GM19324 (cell line): ENCODE measurements at regions not wholly inside any gene's neighbourhood (a gene's known extent, or its start where the extent isn't known, plus 50 kb on each side); places are given as distances from the start of the nearest gene placed in this dataset.
"Not testable (repeated sequence)": the region's sequence is repeated elsewhere in the genome, so short reads cannot be mapped to it uniquely, and the experiment has no call there.

Source experiments
- ATAC-seq: cut with Tn5 transposase; IDR thresholded peaks from one replicate; pipeline ENCODE4 v1.9.1; 2021; ENCODE audit warnings: mild to moderate bottlenecking, moderate library complexity; ENCODE audit not compliant: unreplicated experiment, low FRiP score

- not testable (repeated sequence) for ATAC-seq
Measured at GRCh38 chr3:117056946-117057345, 347.4 kb downstream of the TUSC7 start.

GRCh38 chr3:117059067-117059955, 349.7 kb downstream of the TUSC7 start:
- ATAC-seq, result no peak

DNA sequence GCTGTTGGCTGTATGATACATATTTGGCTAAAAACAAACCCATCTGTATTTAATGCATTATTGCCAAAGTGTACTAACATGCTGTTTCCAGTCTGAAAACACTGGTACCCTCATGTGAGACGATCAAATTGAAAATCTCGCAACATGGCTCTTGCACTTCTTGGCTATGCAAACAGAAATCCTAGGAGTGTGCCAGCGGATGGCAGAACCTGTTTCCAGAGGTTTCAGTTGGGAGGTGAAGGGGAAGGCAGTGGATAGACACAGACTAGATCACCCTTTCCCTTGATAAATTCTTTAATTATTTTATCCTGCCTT, 350.3 kb downstream of the TUSC7 start:
- no peak for ATAC-seq

GRCh38 chr3:117063930-117064329, 354.4 kb downstream of the TUSC7 start:
- no peak for ATAC-seq

DNA sequence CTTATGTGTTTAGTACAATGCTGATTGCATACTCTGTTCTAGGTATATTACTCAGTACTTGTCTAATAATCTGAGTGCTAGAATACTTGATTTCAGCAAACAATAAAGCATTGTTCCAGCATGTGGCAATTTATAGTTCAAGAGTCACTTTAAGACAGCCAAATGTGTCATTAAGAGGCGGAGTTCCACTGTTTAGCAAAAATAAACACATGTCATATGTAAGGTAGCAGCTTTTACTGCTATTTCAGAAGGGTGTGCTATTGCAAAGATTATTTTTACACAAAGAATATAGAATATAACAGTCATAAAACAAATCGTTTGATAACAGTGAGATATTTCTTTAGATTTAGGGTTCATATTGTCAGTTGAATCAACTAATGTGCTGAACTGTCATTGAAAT, 358.7 kb downstream of the TUSC7 start:
- ATAC-seq, result no peak

- ATAC-seq, result no peak
Measured at GRCh38 chr3:117074826-117075225, 365.2 kb downstream of the TUSC7 start.

- no peak for ATAC-seq
Measured at GRCh38 chr3:117079997-117080396, 370.4 kb downstream of the TUSC7 start.

- ATAC-seq, result no peak
Measured at GRCh38 chr3:117080872-117081271, 371.3 kb downstream of the TUSC7 start.

- ATAC-seq, result no peak
Measured at GRCh38 chr3:117084277-117084676, 374.7 kb downstream of the TUSC7 start.

DNA sequence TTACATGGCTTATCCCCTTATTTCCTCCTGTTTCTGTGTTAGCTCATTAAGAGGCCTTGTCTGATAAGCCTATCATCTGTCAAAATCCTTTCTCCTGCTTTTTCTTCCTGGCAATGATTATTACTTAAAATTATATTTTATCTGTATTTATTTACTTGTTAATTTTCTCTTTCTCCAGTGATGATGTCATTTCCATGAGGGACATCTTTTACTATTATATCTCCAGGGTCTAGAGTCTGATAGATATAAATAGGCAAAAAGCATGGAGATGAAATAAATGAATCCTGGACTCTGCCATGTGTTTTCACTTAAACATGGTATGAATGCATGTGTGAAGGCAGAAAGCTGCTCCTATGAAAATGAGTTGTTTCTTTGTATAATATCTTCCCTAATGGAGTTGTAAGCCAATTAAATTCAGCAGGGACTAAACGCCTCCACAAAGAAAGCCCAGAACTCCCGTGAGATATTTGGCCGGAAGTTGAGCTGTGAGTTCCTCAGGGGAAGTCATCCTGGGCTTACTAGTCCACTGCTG, 375.2 kb downstream of the TUSC7 start:
- ATAC-seq, result no peak

GRCh38 chr3:117091676-117092075, 382.1 kb downstream of the TUSC7 start:
- no peak for ATAC-seq

- no peak for ATAC-seq
Measured at GRCh38 chr3:117096549-117096948, 387.0 kb downstream of the TUSC7 start.

- ATAC-seq, result no peak
Measured at GRCh38 chr3:117097351-117097750, 387.8 kb downstream of the TUSC7 start.

DNA sequence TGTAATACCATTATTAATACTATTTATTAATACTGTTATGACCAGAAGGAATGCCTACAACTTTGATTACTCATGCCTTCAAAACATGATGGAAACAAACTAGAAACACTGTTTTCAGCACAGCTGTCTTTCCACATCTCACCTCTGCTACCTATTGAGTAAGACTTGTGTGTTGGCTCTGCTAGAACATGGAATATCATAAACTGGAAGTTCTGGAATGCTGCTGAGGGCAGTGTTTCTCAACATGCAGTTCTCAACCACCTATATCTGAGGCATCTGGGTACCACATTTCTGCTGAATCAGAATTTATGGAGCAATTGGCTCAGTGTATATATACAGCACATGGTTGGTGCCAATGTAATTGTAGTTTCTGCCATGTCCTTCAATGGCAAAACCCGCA, 392.1 kb downstream of the TUSC7 start:
- ATAC-seq, result no peak

DNA sequence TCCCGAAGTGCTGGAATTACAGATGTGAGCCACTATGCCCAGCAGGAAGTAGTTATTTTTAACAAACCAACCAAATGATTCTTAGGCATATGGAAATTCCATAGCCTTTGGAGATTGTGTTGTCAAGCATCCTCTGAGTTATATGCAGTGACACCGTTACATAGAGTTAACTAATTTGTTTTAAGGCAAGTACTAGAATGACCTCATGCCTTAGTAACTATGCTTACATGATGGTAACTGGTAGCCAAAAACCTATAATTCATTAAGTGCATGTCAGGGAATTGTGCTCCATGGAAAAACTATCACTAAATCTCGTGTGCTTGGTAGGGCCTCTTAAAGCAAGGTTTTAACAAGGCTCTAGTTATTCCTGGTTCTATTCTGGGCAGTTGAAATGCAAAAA, 392.8 kb downstream of the TUSC7 start:
- no peak for ATAC-seq

DNA sequence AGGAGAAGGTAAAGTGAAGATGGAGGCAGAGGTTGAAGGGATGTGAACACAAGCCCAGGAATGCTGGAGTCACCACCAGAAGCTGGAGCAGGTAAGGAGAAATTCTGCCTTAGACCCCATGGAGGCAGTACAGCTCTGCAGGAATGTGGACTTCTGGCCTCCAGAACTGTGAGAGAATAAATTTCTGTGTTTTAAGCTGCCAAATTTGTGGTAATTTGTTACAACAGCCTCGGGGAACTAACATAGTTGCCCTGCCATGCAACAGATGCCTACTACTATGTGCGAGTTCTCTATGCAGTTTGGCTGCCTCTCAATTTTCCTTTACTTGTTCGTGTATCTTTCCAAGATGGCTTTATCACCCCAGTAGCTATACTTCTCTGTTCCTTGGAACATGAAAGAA, 394.1 kb downstream of the TUSC7 start:
- ATAC-seq, result no peak

DNA sequence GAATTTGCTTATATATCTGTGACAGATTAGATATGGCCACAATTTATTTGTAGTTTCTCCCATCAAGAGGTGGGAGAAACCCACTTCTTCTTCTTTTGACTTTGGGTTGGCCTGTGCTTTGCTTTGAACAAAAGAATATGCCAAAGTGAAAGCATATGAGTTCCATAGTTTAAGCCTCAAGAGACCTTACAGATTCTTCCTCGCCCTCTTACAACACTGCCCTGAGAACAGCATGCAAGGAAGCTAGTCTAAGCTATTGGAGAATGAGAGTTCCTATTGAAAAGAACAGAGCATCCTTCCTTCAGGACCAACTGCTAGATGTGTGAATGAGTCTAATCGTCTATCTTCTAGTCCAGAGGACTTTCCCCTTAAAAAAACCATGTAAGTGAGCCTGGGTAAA, 394.8 kb downstream of the TUSC7 start:
- ATAC-seq, result no peak

- no peak for ATAC-seq
Measured at GRCh38 chr3:117104792-117105191, 395.2 kb downstream of the TUSC7 start.

GRCh38 chr3:117105686-117106085, 396.1 kb downstream of the TUSC7 start:
- ATAC-seq, result no peak

DNA sequence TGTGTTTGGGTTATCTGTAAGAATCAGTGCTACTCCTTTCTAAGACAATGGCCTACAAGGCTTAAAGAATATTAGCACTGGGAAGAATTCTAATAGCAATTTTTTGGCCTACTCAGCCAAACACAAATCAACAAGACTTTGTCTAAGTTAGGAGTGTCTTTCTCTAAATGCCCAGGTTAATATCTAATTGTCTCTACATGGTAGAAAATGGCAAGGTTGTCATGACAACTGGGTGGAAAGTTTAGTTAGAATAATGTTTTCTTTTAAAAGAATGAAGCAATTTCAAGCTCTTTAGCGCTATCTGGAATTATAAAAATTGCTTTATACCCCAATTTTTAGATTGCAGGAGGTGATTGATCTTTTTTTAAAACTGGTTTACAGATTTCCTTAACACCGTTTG, 396.8 kb downstream of the TUSC7 start:
- no peak for ATAC-seq

DNA sequence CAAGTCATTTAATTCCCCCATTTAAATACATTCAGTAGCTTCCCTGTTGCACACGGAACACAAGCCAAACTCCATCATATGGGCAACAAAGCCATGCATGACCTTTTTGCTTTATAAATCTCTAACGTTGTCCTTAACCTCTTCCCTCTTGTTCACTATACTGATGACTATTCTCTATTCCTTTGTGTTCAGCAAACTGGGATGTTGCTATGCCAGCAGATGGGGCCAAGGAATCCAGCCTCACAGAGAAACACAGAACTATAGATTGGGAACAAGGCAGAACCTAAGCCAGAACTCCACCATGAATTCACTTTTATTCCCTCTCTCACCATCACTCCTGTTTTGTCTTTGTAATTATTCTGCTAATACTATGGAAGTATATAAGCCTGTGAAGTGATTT, 398.4 kb downstream of the TUSC7 start:
- ATAC-seq, result no peak

DNA sequence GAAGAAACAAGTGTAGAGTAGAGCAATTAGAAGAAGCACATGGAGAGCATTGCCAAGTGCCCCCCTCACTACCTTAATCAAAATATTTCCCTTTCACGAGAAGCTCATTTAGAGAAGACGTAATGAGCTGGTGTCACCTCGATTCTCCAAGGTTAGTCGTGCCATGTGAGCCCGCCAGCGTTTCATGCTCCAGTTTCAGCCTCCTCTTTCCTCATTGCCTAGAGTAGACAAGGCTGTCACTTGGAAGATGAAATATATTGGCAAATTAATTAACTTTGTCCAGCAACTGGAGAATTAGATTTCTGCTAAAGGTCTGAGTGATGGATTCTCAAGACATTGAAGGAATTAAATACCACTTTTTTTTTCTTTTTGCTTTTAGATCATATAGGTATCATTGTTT, 399.6 kb downstream of the TUSC7 start:
- no peak for ATAC-seq
